Omental fat pad (tissue), 3 donors: ENCODE measurements at regions not wholly inside any gene's neighbourhood (a gene's known extent, or its start where the extent isn't known, plus 50 kb on each side); places are given as distances from the start of the nearest gene placed in this dataset.

Experiments used
- ATAC-seq: fragments of 150-250 bp; one replicate; pipeline ENCODE4 v1.9.1; 2016; ENCODE audit warnings: mild to moderate bottlenecking, moderate library complexity; ENCODE audit not compliant: low FRiP score
- DNase-seq: peaks from one replicate; pipeline ENCODE4 v3.0.0-alpha.2; 2019; ENCODE audit warnings: low spot score
- TF ChIP-seq, protein P1 (sequence below), 3 donors: fragments of 450-650 bp; IDR thresholded peaks; one replicate each; pipeline ENCODE4 v1.5.1; 2016 to 2017; ENCODE audit warnings: antibody characterized with exemption in 3 of 3, mild to moderate bottlenecking in 3 of 3, moderate library complexity in 2 of 3

DNA sequence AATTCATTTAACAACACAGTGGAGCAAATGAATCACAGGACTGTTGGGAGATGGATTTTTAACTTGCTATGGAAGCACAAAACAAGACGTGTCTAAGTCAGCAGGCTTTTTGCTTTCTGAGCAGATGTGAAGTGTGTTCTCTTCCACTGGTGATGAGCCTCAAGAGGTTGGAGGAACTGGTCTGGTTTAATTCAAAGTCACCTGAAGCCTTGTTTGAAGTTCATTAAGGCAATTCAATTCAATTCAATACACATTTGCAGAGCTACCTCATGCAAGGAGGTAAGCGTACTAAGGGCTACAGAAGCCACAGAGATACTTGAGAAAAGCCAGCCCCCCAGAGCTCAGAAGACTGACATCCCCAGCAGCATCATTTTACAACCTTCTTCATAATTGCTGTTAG is 68.4 kb upstream of the PALS2 start:
- TF ChIP-seq, protein P1, sequence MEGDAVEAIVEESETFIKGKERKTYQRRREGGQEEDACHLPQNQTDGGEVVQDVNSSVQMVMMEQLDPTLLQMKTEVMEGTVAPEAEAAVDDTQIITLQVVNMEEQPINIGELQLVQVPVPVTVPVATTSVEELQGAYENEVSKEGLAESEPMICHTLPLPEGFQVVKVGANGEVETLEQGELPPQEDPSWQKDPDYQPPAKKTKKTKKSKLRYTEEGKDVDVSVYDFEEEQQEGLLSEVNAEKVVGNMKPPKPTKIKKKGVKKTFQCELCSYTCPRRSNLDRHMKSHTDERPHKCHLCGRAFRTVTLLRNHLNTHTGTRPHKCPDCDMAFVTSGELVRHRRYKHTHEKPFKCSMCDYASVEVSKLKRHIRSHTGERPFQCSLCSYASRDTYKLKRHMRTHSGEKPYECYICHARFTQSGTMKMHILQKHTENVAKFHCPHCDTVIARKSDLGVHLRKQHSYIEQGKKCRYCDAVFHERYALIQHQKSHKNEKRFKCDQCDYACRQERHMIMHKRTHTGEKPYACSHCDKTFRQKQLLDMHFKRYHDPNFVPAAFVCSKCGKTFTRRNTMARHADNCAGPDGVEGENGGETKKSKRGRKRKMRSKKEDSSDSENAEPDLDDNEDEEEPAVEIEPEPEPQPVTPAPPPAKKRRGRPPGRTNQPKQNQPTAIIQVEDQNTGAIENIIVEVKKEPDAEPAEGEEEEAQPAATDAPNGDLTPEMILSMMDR (IDR thresholded peaks at IDR 0.05): no peak
- DNase-seq (no peak), ATAC-seq (no peak)

DNA sequence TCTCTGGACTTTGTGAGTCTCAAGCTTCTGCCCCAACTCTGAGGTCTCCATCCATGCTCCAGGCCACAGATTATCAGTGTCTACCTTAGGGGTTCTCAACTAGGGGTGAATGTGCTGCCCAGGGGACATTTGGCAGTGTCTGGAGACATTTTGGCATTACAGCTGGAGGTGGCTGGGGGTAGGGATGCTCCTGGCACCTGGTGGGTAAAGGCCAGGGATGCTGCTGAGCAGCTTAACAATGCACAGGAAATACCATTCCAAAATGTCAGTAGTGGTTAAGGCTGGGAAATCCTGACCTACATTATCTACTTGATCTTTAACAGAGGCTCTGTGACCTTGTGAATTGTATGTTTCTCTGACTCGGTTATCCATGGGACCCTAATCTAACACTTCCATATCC is 67.3 kb upstream of the PALS2 start:
- no peak for ATAC-seq
- TF ChIP-seq, protein P1 (IDR thresholded peaks at IDR 0.05): no peak
- DNase-seq: no peak

DNA sequence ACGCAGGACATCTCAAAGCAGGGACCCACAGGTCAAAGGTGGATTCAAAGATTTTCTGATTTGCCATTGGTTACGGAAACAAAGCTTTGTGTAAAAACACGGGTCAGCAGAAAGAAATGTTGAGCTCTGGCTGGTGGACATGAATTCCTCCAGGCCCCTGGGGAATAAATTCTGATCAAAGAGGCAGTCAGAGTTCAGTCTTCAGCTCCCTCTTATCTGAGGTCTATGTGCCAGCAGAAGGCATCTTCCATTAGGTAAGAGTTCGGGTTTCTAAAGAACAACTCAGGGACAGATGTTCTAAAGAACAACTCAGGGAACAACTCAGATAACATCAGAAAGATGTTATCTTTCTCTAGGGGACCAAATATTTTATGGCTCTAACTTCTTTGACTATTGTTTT is 64.9 kb upstream of the PALS2 start:
- no peak for DNase-seq
- no peak for ATAC-seq
- TF ChIP-seq, protein P1 (IDR thresholded peaks at IDR 0.05): no peak

DNA sequence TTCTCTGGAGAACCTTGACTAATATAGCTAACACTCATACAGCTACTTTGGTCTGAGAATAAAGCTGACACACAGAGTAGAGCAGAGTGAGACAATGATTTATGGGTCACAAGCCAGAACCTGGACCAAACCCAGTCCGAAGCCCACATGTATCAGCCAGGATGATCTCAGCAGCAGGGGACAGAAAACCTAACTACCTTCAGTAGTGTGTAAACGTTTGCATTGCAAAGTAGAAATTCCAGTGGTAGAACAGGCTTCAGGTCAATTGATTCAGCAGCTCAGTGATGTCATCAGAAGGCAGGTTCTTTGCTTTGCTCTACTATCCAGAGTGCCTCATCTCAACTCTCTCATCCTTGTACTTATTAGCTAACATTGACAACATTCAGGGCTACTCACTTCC is 62.5 kb upstream of the PALS2 start:
- ATAC-seq (no peak), DNase-seq (no peak)
- TF ChIP-seq, protein P1 (IDR thresholded peaks at IDR 0.05): no peak

DNA sequence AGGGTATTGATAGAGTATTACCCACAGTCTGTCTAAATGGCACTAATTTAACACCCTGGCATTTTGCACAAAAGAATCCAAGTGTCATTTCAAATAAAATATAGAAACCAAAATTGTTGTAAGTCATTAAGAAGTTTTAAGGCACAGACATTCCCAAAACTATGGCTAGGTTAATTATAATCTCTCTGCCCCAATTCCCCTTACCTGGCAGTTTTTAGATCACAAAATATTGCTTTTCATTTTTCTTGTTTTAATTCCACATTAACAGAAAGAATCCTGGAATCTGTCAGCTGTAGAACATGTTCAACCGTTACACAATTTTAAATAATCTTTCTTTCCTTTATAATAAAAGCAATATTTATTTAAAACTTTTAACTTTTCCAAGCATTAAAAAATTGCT is 56.1 kb upstream of the PALS2 start:
- DNase-seq (no peak), ATAC-seq (no peak)
- TF ChIP-seq, protein P1 (IDR thresholded peaks at IDR 0.05): no peak

DNA sequence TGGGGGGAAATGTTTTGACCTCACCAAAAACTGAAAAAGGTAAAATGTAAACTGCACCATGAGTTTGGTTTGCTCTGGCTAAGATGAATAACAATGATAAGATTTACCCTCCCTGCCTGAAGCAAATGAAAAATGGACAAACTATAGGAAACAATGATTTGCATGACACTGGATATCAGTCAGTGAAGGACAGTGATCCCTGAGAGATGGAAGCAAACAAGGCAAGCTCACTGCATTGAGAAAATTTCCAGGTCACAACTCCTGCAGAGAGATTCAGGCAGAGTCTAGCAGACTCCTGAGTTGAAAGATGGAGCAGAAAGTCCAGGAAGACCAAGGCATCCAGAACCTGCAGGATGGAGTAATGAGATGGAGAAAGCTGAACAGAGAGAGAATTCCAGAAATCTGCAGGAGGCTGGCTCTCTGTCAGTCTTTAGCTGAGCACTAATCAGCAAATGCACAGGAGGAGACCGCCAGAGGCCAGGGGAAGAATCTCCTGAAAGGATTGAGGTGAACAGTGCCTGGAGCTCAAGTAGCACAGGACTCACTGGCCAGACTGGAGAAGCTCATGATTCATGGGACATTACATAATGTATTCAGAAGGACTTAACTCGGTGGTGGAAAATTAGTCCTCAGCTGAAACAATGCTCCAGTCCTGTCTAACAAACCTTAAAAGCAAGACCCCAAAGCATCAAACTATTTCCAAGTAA is 51.2 kb upstream of the PALS2 start:
- ATAC-seq (no peak), DNase-seq (no peak)
- TF ChIP-seq, protein P1 (IDR thresholded peaks at IDR 0.05): no peak
